ENCODE measurements at regions not wholly inside any gene's neighbourhood (a gene's known extent, or its start where the extent isn't known, plus 50 kb on each side); places are given as distances from the start of the nearest gene placed in this dataset.

DNA sequence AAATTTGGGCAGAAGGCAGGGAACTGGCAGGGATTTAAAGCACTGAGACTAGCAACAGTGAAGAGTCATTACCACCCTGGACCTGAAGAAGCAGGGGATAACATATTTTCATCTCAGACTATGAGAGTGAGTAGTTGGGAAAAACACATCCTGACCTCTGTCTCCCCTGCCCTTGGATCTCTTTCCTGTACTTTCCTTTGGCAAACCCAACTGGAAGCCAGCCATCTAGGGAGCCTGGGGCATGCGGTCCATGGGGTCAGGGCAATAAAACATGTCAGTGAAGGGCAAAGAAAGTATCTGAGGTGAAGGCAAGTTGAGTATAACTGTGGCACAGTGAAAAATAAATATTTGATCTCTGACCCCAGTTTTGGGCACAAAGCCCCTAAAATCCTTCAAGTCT lies 698.2 kb downstream of the DOK5 start:
- TF ChIP-seq RAD21 (IDR thresholded peaks at IDR 0.05; ENCODE audit: low read depth) (no peak), TEAD4 (IDR thresholded peaks at IDR 0.05) (no peak), TCF12 (IDR thresholded peaks at IDR 0.05; ENCODE audit: low read depth) (no peak), EGR1 (IDR thresholded peaks at IDR 0.05) (no peak), YY1 (IDR thresholded peaks at IDR 0.05; ENCODE audit: low read depth) (no peak), CREB1 (IDR thresholded peaks at IDR 0.05; ENCODE audit: low read depth) (no peak)
- TF ChIP-seq, protein P1, sequence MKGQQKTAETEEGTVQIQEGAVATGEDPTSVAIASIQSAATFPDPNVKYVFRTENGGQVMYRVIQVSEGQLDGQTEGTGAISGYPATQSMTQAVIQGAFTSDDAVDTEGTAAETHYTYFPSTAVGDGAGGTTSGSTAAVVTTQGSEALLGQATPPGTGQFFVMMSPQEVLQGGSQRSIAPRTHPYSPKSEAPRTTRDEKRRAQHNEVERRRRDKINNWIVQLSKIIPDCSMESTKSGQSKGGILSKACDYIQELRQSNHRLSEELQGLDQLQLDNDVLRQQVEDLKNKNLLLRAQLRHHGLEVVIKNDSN (IDR thresholded peaks at IDR 0.05): no peak
- TF ChIP-seq, protein P2, sequence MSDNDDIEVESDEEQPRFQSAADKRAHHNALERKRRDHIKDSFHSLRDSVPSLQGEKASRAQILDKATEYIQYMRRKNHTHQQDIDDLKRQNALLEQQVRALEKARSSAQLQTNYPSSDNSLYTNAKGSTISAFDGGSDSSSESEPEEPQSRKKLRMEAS (IDR thresholded peaks at IDR 0.05): no peak

DNA sequence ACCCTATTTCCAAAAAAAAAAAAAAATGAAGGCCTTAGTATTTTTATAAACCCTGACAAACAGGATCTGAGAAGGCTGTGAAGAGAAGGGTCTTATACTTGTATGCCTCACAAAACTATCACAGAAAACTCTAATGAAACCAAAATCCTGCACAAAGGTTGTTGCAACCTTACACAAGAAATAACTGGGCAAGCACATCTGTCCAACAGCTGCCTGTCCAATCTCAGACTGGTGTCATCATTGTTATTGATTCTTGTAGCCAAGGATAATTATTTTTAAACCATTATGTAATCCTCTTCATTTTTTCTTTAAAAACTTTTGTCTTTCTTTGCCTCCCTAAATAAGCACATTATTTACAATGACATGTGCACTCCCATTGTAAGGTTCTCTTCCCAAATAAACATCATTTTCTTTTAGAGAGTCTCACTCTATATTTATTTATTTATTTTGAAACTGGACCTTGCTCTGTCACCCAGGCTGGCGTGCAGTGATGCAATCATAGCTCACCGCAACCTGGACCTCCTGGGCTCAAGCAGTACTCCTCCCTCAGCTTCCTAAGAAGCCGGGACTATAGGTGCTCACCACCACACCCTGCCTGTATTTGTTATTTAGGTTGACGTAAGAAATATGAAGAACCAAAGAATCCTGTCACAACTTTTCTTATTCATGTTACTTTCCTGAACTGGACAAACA lies 697.1 kb downstream of the DOK5 start:
- TF ChIP-seq YY1 (IDR thresholded peaks at IDR 0.05; ENCODE audit: low read depth) (no peak), TCF12 (IDR thresholded peaks at IDR 0.05; ENCODE audit: low read depth) (no peak), TEAD4 (IDR thresholded peaks at IDR 0.05) (no peak), CREB1 (IDR thresholded peaks at IDR 0.05; ENCODE audit: low read depth) (no peak), FOXM1 (IDR thresholded peaks at IDR 0.05; ENCODE audit: borderline replicate concordance, low read depth) (no peak), RAD21 (IDR thresholded peaks at IDR 0.05; ENCODE audit: low read depth) (no peak)
- TF ChIP-seq, protein P2 (IDR thresholded peaks at IDR 0.05): no peak
- TF ChIP-seq, protein P1 (IDR thresholded peaks at IDR 0.05): no peak

DNA sequence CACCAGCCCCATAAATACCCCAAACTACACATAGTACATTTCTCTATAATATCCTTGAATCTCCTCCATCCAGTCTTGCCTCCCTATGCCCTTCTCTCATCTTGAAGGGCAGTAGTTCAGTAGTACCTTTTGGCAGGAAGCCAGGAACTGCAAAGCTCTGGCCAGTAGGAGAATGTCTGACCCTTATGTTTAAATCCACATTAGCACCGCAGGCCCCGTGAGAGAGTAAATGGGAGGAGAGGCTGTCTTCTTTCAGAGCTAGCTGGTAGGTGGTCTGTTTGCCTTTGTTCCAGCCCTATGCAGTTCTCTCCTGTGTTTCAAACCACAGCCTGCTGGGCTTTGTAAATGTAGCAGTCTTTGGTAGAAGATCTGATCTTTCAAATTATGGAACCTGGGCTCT lies 690.7 kb downstream of the DOK5 start:
- TF ChIP-seq CREB1 (IDR thresholded peaks at IDR 0.05; ENCODE audit: low read depth) (no peak), TAF1 (IDR thresholded peaks at IDR 0.05; ENCODE audit: low read depth) (no peak), YY1 (IDR thresholded peaks at IDR 0.05; ENCODE audit: low read depth) (no peak), CEBPB (IDR thresholded peaks at IDR 0.05) (no peak), TEAD4 (IDR thresholded peaks at IDR 0.05) (no peak), TCF12 (IDR thresholded peaks at IDR 0.05; ENCODE audit: low read depth) (no peak), NFIC (IDR thresholded peaks at IDR 0.05) (no peak), FOXM1 (IDR thresholded peaks at IDR 0.05; ENCODE audit: borderline replicate concordance, low read depth) (no peak)
- TF ChIP-seq, protein P2 (IDR thresholded peaks at IDR 0.05): no peak
- TF ChIP-seq, protein P1 (IDR thresholded peaks at IDR 0.05): no peak

DNA sequence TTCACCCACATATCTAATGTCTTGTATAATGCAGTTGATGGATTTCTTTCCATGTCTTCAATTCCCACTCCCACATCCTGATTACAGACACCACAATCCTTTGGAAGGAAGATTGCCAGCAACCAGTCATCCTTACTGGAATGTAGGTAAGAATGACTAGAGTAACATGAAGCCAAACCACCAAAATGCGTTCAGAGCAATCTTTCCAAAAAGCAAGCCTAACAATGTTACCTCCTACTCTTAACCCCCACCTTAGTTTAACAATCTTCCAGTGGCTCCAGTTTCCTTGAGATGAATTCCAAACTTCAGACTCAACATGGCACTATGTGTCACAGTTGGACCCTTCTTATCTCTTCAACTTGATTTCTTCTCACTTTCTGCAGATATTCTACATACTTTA lies 685.6 kb downstream of the DOK5 start:
- TF ChIP-seq EP300 (IDR thresholded peaks at IDR 0.05; ENCODE audit: borderline replicate concordance) (no peak), ZBTB7A (IDR thresholded peaks at IDR 0.05; ENCODE audit: low read depth) (no peak), TCF12 (IDR thresholded peaks at IDR 0.05; ENCODE audit: low read depth) (no peak), NFIC (IDR thresholded peaks at IDR 0.05) (no peak), EGR1 (IDR thresholded peaks at IDR 0.05) (no peak), FOXM1 (IDR thresholded peaks at IDR 0.05; ENCODE audit: borderline replicate concordance, low read depth) (no peak)
- TF ChIP-seq, protein P2 (IDR thresholded peaks at IDR 0.05): no peak
- TF ChIP-seq, protein P3, sequence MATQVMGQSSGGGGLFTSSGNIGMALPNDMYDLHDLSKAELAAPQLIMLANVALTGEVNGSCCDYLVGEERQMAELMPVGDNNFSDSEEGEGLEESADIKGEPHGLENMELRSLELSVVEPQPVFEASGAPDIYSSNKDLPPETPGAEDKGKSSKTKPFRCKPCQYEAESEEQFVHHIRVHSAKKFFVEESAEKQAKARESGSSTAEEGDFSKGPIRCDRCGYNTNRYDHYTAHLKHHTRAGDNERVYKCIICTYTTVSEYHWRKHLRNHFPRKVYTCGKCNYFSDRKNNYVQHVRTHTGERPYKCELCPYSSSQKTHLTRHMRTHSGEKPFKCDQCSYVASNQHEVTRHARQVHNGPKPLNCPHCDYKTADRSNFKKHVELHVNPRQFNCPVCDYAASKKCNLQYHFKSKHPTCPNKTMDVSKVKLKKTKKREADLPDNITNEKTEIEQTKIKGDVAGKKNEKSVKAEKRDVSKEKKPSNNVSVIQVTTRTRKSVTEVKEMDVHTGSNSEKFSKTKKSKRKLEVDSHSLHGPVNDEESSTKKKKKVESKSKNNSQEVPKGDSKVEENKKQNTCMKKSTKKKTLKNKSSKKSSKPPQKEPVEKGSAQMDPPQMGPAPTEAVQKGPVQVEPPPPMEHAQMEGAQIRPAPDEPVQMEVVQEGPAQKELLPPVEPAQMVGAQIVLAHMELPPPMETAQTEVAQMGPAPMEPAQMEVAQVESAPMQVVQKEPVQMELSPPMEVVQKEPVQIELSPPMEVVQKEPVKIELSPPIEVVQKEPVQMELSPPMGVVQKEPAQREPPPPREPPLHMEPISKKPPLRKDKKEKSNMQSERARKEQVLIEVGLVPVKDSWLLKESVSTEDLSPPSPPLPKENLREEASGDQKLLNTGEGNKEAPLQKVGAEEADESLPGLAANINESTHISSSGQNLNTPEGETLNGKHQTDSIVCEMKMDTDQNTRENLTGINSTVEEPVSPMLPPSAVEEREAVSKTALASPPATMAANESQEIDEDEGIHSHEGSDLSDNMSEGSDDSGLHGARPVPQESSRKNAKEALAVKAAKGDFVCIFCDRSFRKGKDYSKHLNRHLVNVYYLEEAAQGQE (IDR thresholded peaks at IDR 0.05; ENCODE audit: low read depth): no peak

DNA sequence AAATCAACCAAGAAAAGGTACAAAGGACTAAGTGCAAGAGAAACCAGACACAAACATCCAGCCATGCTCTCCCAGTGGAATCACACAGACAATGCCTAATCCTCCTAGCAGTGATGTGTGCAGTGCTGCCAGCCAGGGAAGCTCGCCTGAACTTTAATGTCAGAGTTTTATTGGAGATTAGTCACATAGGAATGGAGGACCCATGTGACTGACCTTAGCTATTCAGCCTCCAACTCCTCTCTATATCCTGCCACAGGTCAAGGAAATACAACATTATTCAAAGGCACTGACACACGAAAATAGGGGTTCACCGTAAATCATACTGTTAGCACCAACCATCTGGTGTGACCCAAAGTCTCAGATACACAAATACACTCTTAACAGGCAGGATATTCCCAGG lies 684.6 kb downstream of the DOK5 start:
- TF ChIP-seq YY1 (IDR thresholded peaks at IDR 0.05; ENCODE audit: low read depth): no peak
- no peak for TF ChIP-seq CEBPB (IDR thresholded peaks at IDR 0.05)
- TF ChIP-seq RAD21 (IDR thresholded peaks at IDR 0.05; ENCODE audit: low read depth): no peak
- no peak for TF ChIP-seq FOXM1 (IDR thresholded peaks at IDR 0.05; ENCODE audit: borderline replicate concordance, low read depth)
- TF ChIP-seq TAF1 (IDR thresholded peaks at IDR 0.05; ENCODE audit: low read depth): no peak
- TF ChIP-seq, protein P2 (IDR thresholded peaks at IDR 0.05): no peak
- TF ChIP-seq, protein P3 (IDR thresholded peaks at IDR 0.05; ENCODE audit: low read depth): no peak
- TF ChIP-seq, protein P1 (IDR thresholded peaks at IDR 0.05): no peak
- no peak for TF ChIP-seq NFIC (IDR thresholded peaks at IDR 0.05)
- TF ChIP-seq TCF12 (IDR thresholded peaks at IDR 0.05; ENCODE audit: low read depth): no peak
- TF ChIP-seq ZBTB7A (IDR thresholded peaks at IDR 0.05; ENCODE audit: low read depth): no peak
- TF ChIP-seq CREB1 (IDR thresholded peaks at IDR 0.05; ENCODE audit: low read depth): no peak
- no peak for TF ChIP-seq EP300 (IDR thresholded peaks at IDR 0.05; ENCODE audit: borderline replicate concordance)
